ENCODE measurements at regions not wholly inside any gene's neighbourhood (a gene's known extent, or its start where the extent isn't known, plus 50 kb on each side); places are given as distances from the start of the nearest gene placed in this dataset.

- no peak for DNase-seq (ENCODE audit: low spot score)
- no peak overlapping the region for H3K4me3 Mint-ChIP-seq
- H3K27me3 Mint-ChIP-seq = peaks cover 2 to 5% of the 10 kb centered on the region in 2 donors
- ATAC-seq = no peak
- no peaks in the 10 kb centered on the region for H3K36me3 Mint-ChIP-seq
- no peaks in the 10 kb centered on the region for H3K9me3 Mint-ChIP-seq
- no peak overlapping the region for H3K27ac Mint-ChIP-seq
- H3K4me1 Mint-ChIP-seq (ENCODE audit: low read depth in 2 of 2) = no peaks in the 10 kb centered on the region
Observed at GRCh38 chr12:93020631-93021597, 91.8 kb upstream of the EEA1 start.

GRCh38 chr12:93022603-93023340 lies 93.7 kb upstream of the EEA1 start:
- no peak overlapping the region for H3K4me3 Mint-ChIP-seq
- peaks cover 2 to 5% of the 10 kb centered on the region in 2 donors for H3K27me3 Mint-ChIP-seq
- ATAC-seq = no peak
- no peaks in the 10 kb centered on the region for H3K36me3 Mint-ChIP-seq
- no peak for DNase-seq (ENCODE audit: low spot score)
- no peaks in the 10 kb centered on the region for H3K4me1 Mint-ChIP-seq (ENCODE audit: low read depth in 2 of 2)
- H3K9me3 Mint-ChIP-seq = no peaks in the 10 kb centered on the region
- H3K27ac Mint-ChIP-seq = no peak overlapping the region

GRCh38 chr12:93025145-93026103 lies 96.3 kb upstream of the EEA1 start:
- ATAC-seq = no peak
- DNase-seq (ENCODE audit: low spot score) = no peak
- H3K4me1 Mint-ChIP-seq (ENCODE audit: low read depth in 2 of 2) = no peaks in the 10 kb centered on the region
- peaks cover 4 to 13% of the 10 kb centered on the region in 2 donors for H3K27me3 Mint-ChIP-seq
- no peak overlapping the region for H3K4me3 Mint-ChIP-seq
- no peaks in the 10 kb centered on the region for H3K36me3 Mint-ChIP-seq
- H3K9me3 Mint-ChIP-seq = no peaks in the 10 kb centered on the region
- no peak overlapping the region for H3K27ac Mint-ChIP-seq

GRCh38 chr12:93027041-93027440 lies 97.9 kb upstream of the EEA1 start:
- no peaks in the 10 kb centered on the region for H3K36me3 Mint-ChIP-seq

GRCh38 chr12:93029091-93029490 lies 100.0 kb upstream of the EEA1 start:
- no peak for ATAC-seq
- Mint-ChIP-seq H3K4me1 (ENCODE audit: low read depth in 2 of 2) (no peaks in the 10 kb centered on the region), H3K27me3 (peaks cover 4 to 8% of the 10 kb centered on the region in 2 donors)

More at GRCh38 chr12:93027041-93027440, 97.9 kb upstream of the EEA1 start:
- ATAC-seq (no peak), DNase-seq (ENCODE audit: low spot score) (no peak)
- Mint-ChIP-seq H3K27me3 (peaks cover 4 to 13% of the 10 kb centered on the region in 2 donors), H3K9me3 (no peaks in the 10 kb centered on the region), H3K27ac (no peak overlapping the region), H3K4me1 (ENCODE audit: low read depth in 2 of 2) (no peaks in the 10 kb centered on the region), H3K4me3 (no peak overlapping the region)

GRCh38 chr12:93031028-93031427 lies 101.9 kb upstream of the EEA1 start:
- Mint-ChIP-seq H3K27me3 (peaks cover 11 to 19% of the 10 kb centered on the region in 2 donors), H3K27ac (no peak overlapping the region), H3K36me3 (no peaks in the 10 kb centered on the region), H3K4me1 (ENCODE audit: low read depth in 2 of 2) (no peaks in the 10 kb centered on the region), H3K9me3 (no peaks in the 10 kb centered on the region), H3K4me3 (no peak overlapping the region)
- DNase-seq (ENCODE audit: low spot score) = no peak
- ATAC-seq = no peak

More at GRCh38 chr12:93029091-93029490, 100.0 kb upstream of the EEA1 start:
- Mint-ChIP-seq H3K9me3 (no peaks in the 10 kb centered on the region), H3K27ac (no peak overlapping the region), H3K36me3 (no peaks in the 10 kb centered on the region), H3K4me3 (no peak overlapping the region)
- DNase-seq (ENCODE audit: low spot score) = no peak

GRCh38 chr12:93032758-93033157 lies 103.7 kb upstream of the EEA1 start:
- Mint-ChIP-seq H3K9me3 (no peaks in the 10 kb centered on the region), H3K4me1 (ENCODE audit: low read depth in 2 of 2) (no peaks in the 10 kb centered on the region), H3K4me3 (no peak overlapping the region), H3K27ac (no peak overlapping the region), H3K27me3 (peaks cover 19 to 29% of the 10 kb centered on the region in 2 donors), H3K36me3 (no peaks in the 10 kb centered on the region)
- DNase-seq (ENCODE audit: low spot score) (no peak), ATAC-seq (no peak)

GRCh38 chr12:93033948-93034347 lies 104.9 kb upstream of the EEA1 start:
- H3K4me1 Mint-ChIP-seq (ENCODE audit: low read depth in 2 of 2) = no peaks in the 10 kb centered on the region
- no peaks in the 10 kb centered on the region for H3K9me3 Mint-ChIP-seq
- H3K27me3 Mint-ChIP-seq = peaks cover 20 to 25% of the 10 kb centered on the region in 2 donors
- no peaks in the 10 kb centered on the region for H3K36me3 Mint-ChIP-seq
- H3K27ac Mint-ChIP-seq = no peak overlapping the region
- DNase-seq (ENCODE audit: low spot score) = no peak
- no peak for ATAC-seq
- H3K4me3 Mint-ChIP-seq = no peak overlapping the region

GRCh38 chr12:93039062-93039461 lies 110.0 kb upstream of the EEA1 start:
- DNase-seq (ENCODE audit: low spot score) = no peak
- Mint-ChIP-seq H3K27me3 (peaks cover 24 to 43% of the 10 kb centered on the region in 2 donors), H3K9me3 (no peaks in the 10 kb centered on the region), H3K4me1 (ENCODE audit: low read depth in 2 of 2) (no peaks in the 10 kb centered on the region), H3K27ac (no peak overlapping the region), H3K4me3 (no peak overlapping the region), H3K36me3 (no peaks in the 10 kb centered on the region)
- ATAC-seq = no peak

- H3K36me3 Mint-ChIP-seq = no peaks in the 10 kb centered on the region
- no peak overlapping the region for H3K4me3 Mint-ChIP-seq
- no peaks in the 10 kb centered on the region for H3K4me1 Mint-ChIP-seq (ENCODE audit: low read depth in 2 of 2)
- H3K27me3 Mint-ChIP-seq = peaks cover 19 to 36% of the 10 kb centered on the region in 2 donors
- no peak overlapping the region for H3K27ac Mint-ChIP-seq
- ATAC-seq (no peak), DNase-seq (ENCODE audit: low spot score) (no peak)
- no peaks in the 10 kb centered on the region for H3K9me3 Mint-ChIP-seq
Observed at GRCh38 chr12:93039930-93040329, 110.8 kb upstream of the EEA1 start.

- peaks cover 19 to 33% of the 10 kb centered on the region in 2 donors for H3K27me3 Mint-ChIP-seq
- H3K4me1 Mint-ChIP-seq (ENCODE audit: low read depth in 2 of 2) = no peaks in the 10 kb centered on the region
- no peaks in the 10 kb centered on the region for H3K36me3 Mint-ChIP-seq
- H3K9me3 Mint-ChIP-seq = no peaks in the 10 kb centered on the region
- no peak overlapping the region for H3K27ac Mint-ChIP-seq
- DNase-seq (ENCODE audit: low spot score) (no peak), ATAC-seq (no peak)
- H3K4me3 Mint-ChIP-seq = no peak overlapping the region
Observed at GRCh38 chr12:93040367-93040766, 111.3 kb upstream of the EEA1 start.

GRCh38 chr12:93041416-93041815 lies 112.3 kb upstream of the EEA1 start:
- Mint-ChIP-seq H3K27me3 (peaks cover 19 to 43% of the 10 kb centered on the region in 2 donors), H3K9me3 (no peaks in the 10 kb centered on the region), H3K4me3 (no peak overlapping the region), H3K36me3 (no peaks in the 10 kb centered on the region), H3K4me1 (ENCODE audit: low read depth in 2 of 2) (no peaks in the 10 kb centered on the region), H3K27ac (no peak overlapping the region)
- no peak for DNase-seq (ENCODE audit: low spot score)
- ATAC-seq = no peak

- H3K9me3 Mint-ChIP-seq = no peaks in the 10 kb centered on the region
- no peaks in the 10 kb centered on the region for H3K36me3 Mint-ChIP-seq
- H3K27me3 Mint-ChIP-seq = peaks cover 12 to 38% of the 10 kb centered on the region in 2 donors
- ATAC-seq = no peak
- H3K4me1 Mint-ChIP-seq (ENCODE audit: low read depth in 2 of 2) = no peaks in the 10 kb centered on the region
- no peak for DNase-seq (ENCODE audit: low spot score)
- H3K4me3 Mint-ChIP-seq = no peak overlapping the region
- H3K27ac Mint-ChIP-seq = no peak overlapping the region
Observed at GRCh38 chr12:93042283-93042682, 113.2 kb upstream of the EEA1 start.
